ENCODE measurements at regions not wholly inside any gene's neighbourhood (a gene's known extent, or its start where the extent isn't known, plus 50 kb on each side); places are given as distances from the start of the nearest gene placed in this dataset.
"Not testable (repeated sequence)": the region's sequence is repeated elsewhere in the genome, so short reads cannot be mapped to it uniquely, and the experiment has no call there.

- DNase-seq (ENCODE audit: low read depth, low spot score), result no peak
These were observed 68.2 kb downstream of the ATP23 start for GRCh38 chr12:58009405-58010195.

GRCh38 chr12:58011676-58012075, 70.3 kb downstream of the ATP23 start:
- DNase-seq (ENCODE audit: low read depth, low spot score), result no peak

- not testable (repeated sequence) for DNase-seq (ENCODE audit: low read depth, low spot score)
These were observed 81.1 kb downstream of the ATP23 start for GRCh38 chr12:58022379-58023020.

- no peak for DNase-seq (ENCODE audit: low read depth, low spot score)
These were observed 84.1 kb downstream of the ATP23 start for GRCh38 chr12:58025431-58025830.

- DNase-seq (ENCODE audit: low read depth, low spot score), result no peak
These were observed 85.1 kb downstream of the ATP23 start for GRCh38 chr12:58026426-58026825.

GRCh38 chr12:58026897-58027891, 85.8 kb downstream of the ATP23 start:
- no peak for DNase-seq (ENCODE audit: low read depth, low spot score)

- DNase-seq (ENCODE audit: low read depth, low spot score), result no peak
These were observed 86.9 kb downstream of the ATP23 start for GRCh38 chr12:58028294-58028693.

- no peak for DNase-seq (ENCODE audit: low read depth, low spot score)
These were observed 87.9 kb downstream of the ATP23 start for GRCh38 chr12:58029260-58029659.

GRCh38 chr12:58030566-58031279, 89.4 kb downstream of the ATP23 start:
- no peak for DNase-seq (ENCODE audit: low read depth, low spot score)

- DNase-seq (ENCODE audit: low read depth, low spot score), result no peak
These were observed 90.8 kb downstream of the ATP23 start for GRCh38 chr12:58032156-58032555.

GRCh38 chr12:58033831-58034230, 92.5 kb downstream of the ATP23 start:
- DNase-seq (ENCODE audit: low read depth, low spot score), result no peak

- DNase-seq (ENCODE audit: low read depth, low spot score), result peak; percentile 21
These were observed 92.9 kb downstream of the ATP23 start for GRCh38 chr12:58034311-58034710.

GRCh38 chr12:58034712-58035111, 93.3 kb downstream of the ATP23 start:
- DNase-seq (ENCODE audit: low read depth, low spot score), result no peak

- DNase-seq (ENCODE audit: low read depth, low spot score), result no peak
These were observed 100.1 kb downstream of the ATP23 start for GRCh38 chr12:58041441-58041840.

- DNase-seq (ENCODE audit: low read depth, low spot score), result no peak
These were observed 103.6 kb downstream of the ATP23 start for GRCh38 chr12:58044966-58045365.

GRCh38 chr12:58046271-58046670, 104.9 kb downstream of the ATP23 start:
- DNase-seq (ENCODE audit: low read depth, low spot score), result no peak

- DNase-seq (ENCODE audit: low read depth, low spot score), result no peak
These were observed 110.0 kb downstream of the ATP23 start for GRCh38 chr12:58051378-58051777.

- DNase-seq (ENCODE audit: low read depth, low spot score), result no peak
These were observed 123.3 kb downstream of the ATP23 start for GRCh38 chr12:58064666-58065065.

- DNase-seq (ENCODE audit: low read depth, low spot score), result no peak
These were observed 124.9 kb downstream of the ATP23 start for GRCh38 chr12:58066296-58066695.

GRCh38 chr12:58067610-58068387, 126.4 kb downstream of the ATP23 start:
- DNase-seq (ENCODE audit: low read depth, low spot score), result no peak

GRCh38 chr12:58068706-58069105, 127.3 kb downstream of the ATP23 start:
- no peak for DNase-seq (ENCODE audit: low read depth, low spot score)
